ENCODE measurements at regions not wholly inside any gene's neighbourhood (a gene's known extent, or its start where the extent isn't known, plus 50 kb on each side); places are given as distances from the start of the nearest gene placed in this dataset.

DNA sequence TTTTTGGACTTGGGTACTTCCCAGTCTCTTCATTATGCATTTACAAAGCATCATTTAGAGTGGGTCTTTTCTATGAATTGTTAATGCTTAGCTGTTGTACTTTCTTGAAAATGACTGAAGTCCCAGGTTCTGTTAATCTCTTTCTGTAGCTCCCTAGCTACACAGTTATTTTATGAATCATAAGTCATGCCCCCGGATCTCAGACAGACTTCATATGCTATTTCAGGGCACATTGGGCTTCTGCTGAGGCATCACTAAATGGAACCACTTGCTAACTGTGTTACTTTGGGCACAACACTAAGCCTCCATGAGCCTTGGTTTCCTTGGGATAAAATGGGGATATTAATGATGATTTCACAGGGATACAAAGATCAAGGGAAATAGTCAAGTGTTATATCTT is 55.5 kb upstream of the RBM15 start:
- TF ChIP-seq, protein P1, sequence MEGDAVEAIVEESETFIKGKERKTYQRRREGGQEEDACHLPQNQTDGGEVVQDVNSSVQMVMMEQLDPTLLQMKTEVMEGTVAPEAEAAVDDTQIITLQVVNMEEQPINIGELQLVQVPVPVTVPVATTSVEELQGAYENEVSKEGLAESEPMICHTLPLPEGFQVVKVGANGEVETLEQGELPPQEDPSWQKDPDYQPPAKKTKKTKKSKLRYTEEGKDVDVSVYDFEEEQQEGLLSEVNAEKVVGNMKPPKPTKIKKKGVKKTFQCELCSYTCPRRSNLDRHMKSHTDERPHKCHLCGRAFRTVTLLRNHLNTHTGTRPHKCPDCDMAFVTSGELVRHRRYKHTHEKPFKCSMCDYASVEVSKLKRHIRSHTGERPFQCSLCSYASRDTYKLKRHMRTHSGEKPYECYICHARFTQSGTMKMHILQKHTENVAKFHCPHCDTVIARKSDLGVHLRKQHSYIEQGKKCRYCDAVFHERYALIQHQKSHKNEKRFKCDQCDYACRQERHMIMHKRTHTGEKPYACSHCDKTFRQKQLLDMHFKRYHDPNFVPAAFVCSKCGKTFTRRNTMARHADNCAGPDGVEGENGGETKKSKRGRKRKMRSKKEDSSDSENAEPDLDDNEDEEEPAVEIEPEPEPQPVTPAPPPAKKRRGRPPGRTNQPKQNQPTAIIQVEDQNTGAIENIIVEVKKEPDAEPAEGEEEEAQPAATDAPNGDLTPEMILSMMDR (IDR thresholded peaks at IDR 0.05) = no peak
- no peak for TF ChIP-seq EZH2 (IDR thresholded peaks at IDR 0.05; ENCODE audit: borderline replicate concordance, insufficient read depth, low read depth, low read length, poor library complexity, severe bottlenecking)
